RWPE2 (cell line): ENCODE measurements at regions not wholly inside any gene's neighbourhood (a gene's known extent, or its start where the extent isn't known, plus 50 kb on each side); places are given as distances from the start of the nearest gene placed in this dataset.

Source experiments
- ATAC-seq: fragments of 200-7000 bp; cut with Tn5 transposase; 3 replicates; pipeline ENCODE4 v1.9.1; 2021; ENCODE audit warnings: low read depth
- DNase-seq: peaks from one replicate; pipeline ENCODE4 v3.0.0-alpha.2; 2020; ENCODE audit warnings: low spot score
- H3K27ac ChIP-seq: fragments of 450-650 bp; 2 replicates; pipeline ENCODE4 v1.5.1; 2017; ENCODE audit warnings: mild to moderate bottlenecking; ENCODE audit not compliant: poor library complexity, severe bottlenecking
- H3K27me3 ChIP-seq: fragments of 250-450 bp; sonication (Bioruptor Pico); 2 replicates; pipeline ENCODE4 v1.5.1; 2021; ENCODE audit warnings: mild to moderate bottlenecking, moderate library complexity; ENCODE audit not compliant: insufficient read depth, poor library complexity, severe bottlenecking
- H3K36me3 ChIP-seq: fragments of 250-450 bp; sonication (Bioruptor Pico); 2 replicates; pipeline ENCODE4 v1.5.1; 2020; ENCODE audit warnings: low read depth, mild to moderate bottlenecking, moderate library complexity
- H3K4me1 ChIP-seq: fragments of 250-450 bp; sonication (Bioruptor Pico); 2 replicates; pipeline ENCODE4 v1.5.1; 2021; ENCODE audit warnings: mild to moderate bottlenecking, moderate library complexity; ENCODE audit not compliant: insufficient read depth, poor library complexity, severe bottlenecking
- H3K4me3 ChIP-seq: fragments of 250-450 bp; sonication (Bioruptor Pico); 2 replicates; pipeline ENCODE4 v1.5.1; 2021; ENCODE audit warnings: mild to moderate bottlenecking, moderate library complexity; ENCODE audit not compliant: severe bottlenecking
- H3K9me3 ChIP-seq: fragments of 250-450 bp; sonication (Bioruptor Pico); 2 replicates; pipeline ENCODE4 v1.5.1; 2021; ENCODE audit warnings: mild to moderate bottlenecking, moderate library complexity; ENCODE audit not compliant: severe bottlenecking
- CTCF ChIP-seq: fragments of 450-650 bp; IDR thresholded peaks from one replicate; pipeline ENCODE4 v1.5.1; 2017; ENCODE audit warnings: mild to moderate bottlenecking, moderate library complexity; ENCODE audit not compliant: poor library complexity, severe bottlenecking

DNA sequence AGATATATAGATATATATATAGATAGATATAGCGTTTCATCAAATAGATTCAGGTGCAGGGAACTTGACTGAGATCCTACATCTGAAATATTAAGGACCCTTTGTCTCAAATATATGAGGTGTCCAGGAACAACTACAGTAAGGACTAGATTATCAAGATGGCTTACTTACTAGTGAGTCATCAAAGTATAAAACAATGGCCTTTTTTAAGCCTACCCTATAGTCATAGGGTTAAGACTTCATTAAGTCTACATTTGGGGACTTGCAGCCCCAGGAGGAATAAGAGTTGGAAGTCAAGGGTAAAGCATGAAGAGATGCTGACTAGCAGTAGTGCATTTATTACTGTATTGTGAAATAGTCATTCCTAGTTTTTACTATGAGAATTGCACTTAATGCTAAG is 1023.4 kb downstream of the CDH11 start:
- no peaks in the 10 kb centered on the region for H3K36me3 ChIP-seq
- H3K4me3 ChIP-seq = no peak overlapping the region
- TF ChIP-seq CTCF = no peak
- no peak for ATAC-seq
- H3K27ac ChIP-seq = no peak overlapping the region
- H3K9me3 ChIP-seq = no peaks in the 10 kb centered on the region
- DNase-seq = no peak
- no peaks in the 10 kb centered on the region for H3K27me3 ChIP-seq
- no peaks in the 10 kb centered on the region for H3K4me1 ChIP-seq

DNA sequence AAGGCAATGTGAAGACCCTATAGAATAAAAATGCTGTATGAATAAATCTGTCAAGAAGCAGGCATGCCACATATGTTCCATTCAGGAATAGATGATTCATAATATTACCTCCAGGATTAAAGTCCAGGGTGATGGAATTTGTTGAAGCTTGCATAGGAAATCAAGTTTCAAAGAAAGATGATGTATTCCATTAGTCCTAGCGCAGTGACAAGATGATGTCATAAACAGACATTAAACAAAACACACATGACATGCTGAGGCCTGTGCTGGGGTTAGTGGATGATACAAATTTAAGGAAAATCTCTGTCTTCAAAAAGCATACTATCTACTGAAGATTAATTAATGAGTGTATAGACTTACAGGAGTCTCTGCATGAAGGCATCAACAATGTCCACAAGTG is 1025.2 kb downstream of the CDH11 start:
- no peak for TF ChIP-seq CTCF
- peaks cover 13% of the 10 kb centered on the region for H3K4me1 ChIP-seq
- H3K27ac ChIP-seq = no peak overlapping the region
- DNase-seq (no peak), ATAC-seq (no peak)
- H3K27me3 ChIP-seq = no peaks in the 10 kb centered on the region
- H3K9me3 ChIP-seq = no peaks in the 10 kb centered on the region
- H3K36me3 ChIP-seq = no peaks in the 10 kb centered on the region
- no peak overlapping the region for H3K4me3 ChIP-seq

- no peak for TF ChIP-seq CTCF
- Histone ChIP-seq H3K9me3 (no peaks in the 10 kb centered on the region), H3K4me1 (peaks cover 13% of the 10 kb centered on the region), H3K4me3 (no peak overlapping the region), H3K27me3 (no peaks in the 10 kb centered on the region), H3K36me3 (no peaks in the 10 kb centered on the region), H3K27ac (no peak overlapping the region)
- ATAC-seq (no peak), DNase-seq (no peak)
Observed at GRCh38 chr16:64094992-64095634, 1026.8 kb downstream of the CDH11 start.

DNA sequence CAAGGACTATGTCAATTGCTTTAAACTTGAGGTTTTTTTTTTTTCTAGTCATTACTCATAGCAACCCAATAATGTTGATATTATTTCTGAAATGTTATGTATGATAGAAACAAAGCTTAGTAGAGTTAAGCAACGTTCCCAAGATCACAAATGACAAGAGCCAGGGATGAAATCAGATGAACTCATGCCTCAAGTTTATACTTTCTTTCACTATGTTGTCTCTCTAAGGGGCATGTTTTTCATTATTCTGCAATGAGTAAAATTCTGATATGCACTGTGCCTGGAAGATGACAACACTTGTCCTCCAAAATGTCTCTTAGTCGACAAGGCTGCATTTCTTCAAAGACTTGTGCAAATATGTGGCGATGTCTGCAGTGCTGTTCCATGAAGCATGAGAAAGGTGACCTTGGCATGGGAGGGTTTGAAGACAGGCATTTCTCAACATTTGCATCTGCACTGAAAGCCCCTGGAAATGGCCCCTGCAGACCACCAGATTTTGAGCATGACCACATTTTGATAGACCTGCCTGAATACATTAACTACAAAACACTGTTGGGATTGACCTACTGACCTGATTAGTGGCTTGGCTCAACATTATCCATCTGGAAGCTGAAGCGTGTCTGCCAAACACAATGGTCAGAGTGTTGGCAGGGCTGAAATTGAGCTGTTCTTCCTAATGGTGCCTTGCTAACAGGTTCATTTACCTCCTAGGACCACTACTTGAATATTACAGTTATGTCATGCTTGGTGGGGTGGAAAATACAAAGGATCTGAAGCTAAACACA is 1027.5 kb downstream of the CDH11 start:
- Histone ChIP-seq H3K27me3 (no peaks in the 10 kb centered on the region), H3K36me3 (no peaks in the 10 kb centered on the region), H3K4me3 (no peak overlapping the region), H3K9me3 (no peaks in the 10 kb centered on the region), H3K27ac (no peak overlapping the region), H3K4me1 (peaks cover 13% of the 10 kb centered on the region)
- no peak for DNase-seq
- ATAC-seq = no peak
- TF ChIP-seq CTCF = no peak

GRCh38 chr16:64092271-64092670 is 1029.6 kb downstream of the CDH11 start:
- no peak overlapping the region for H3K4me3 ChIP-seq
- no peak overlapping the region for H3K27ac ChIP-seq
- DNase-seq (no peak), ATAC-seq (peak; percentile 97)
- no peak for TF ChIP-seq CTCF
- H3K9me3 ChIP-seq = no peaks in the 10 kb centered on the region
- H3K36me3 ChIP-seq = no peaks in the 10 kb centered on the region
- no peaks in the 10 kb centered on the region for H3K27me3 ChIP-seq
- H3K4me1 ChIP-seq = peaks cover 13% of the 10 kb centered on the region
